ENCODE measurements at regions not wholly inside any gene's neighbourhood (a gene's known extent, or its start where the extent isn't known, plus 50 kb on each side); places are given as distances from the start of the nearest gene placed in this dataset.

GRCh38 chr13:52961256-52961910, 67.2 kb upstream of the OLFM4 start:
- H3K9me3 Mint-ChIP-seq: peaks cover 2% of the 10 kb centered on the region
- H3K4me3 ChIP-seq: peak overlapping the region; percentile 17
- no peaks in the 10 kb centered on the region for H3K36me3 Mint-ChIP-seq
- H3K9ac ChIP-seq: no peak overlapping the region
- H3K36me3 ChIP-seq: no peaks in the 10 kb centered on the region
- peak overlapping the region; percentile 95 for H3K27ac Mint-ChIP-seq
- peak; percentile 65 for DNase-seq (ENCODE audit: low spot score)
- peaks cover 3% of the 10 kb centered on the region for H3K27me3 ChIP-seq
- H4K20me1 ChIP-seq (ENCODE audit: low read depth): no peaks in the 10 kb centered on the region
- no peak for TF ChIP-seq EZH2phosphoT487 (IDR thresholded peaks at IDR 0.05)
- peak overlapping the region; percentile 70 for H3K4me2 ChIP-seq
- H3K4me1 ChIP-seq: peaks cover 25% of the 10 kb centered on the region
- peak overlapping the region; percentile 69 for H3K4me3 Mint-ChIP-seq
- no peak overlapping the region for H2AFZ ChIP-seq (replicated peaks)
- no peaks in the 10 kb centered on the region for H3K9me3 ChIP-seq (ENCODE audit: low read depth)
- H3K79me2 ChIP-seq (ENCODE audit: low read depth): no peaks in the 10 kb centered on the region
- H3F3A ChIP-seq (ENCODE audit: low read depth): peaks cover 16% of the 10 kb centered on the region
- H3K27ac ChIP-seq: no peak overlapping the region
- peaks cover 35% of the 10 kb centered on the region for H3K4me1 Mint-ChIP-seq
- H3K27me3 Mint-ChIP-seq (ENCODE audit: insufficient read depth, low read depth): no peaks in the 10 kb centered on the region

- peaks cover 24% of the 10 kb centered on the region for H3K4me1 ChIP-seq
- H3K27ac Mint-ChIP-seq: peak overlapping the region; percentile 74
- peaks cover 41% of the 10 kb centered on the region for H3K4me1 Mint-ChIP-seq
- H3K79me2 ChIP-seq (ENCODE audit: low read depth): no peaks in the 10 kb centered on the region
- H2AFZ ChIP-seq (replicated peaks): no peak overlapping the region
- peaks cover 2% of the 10 kb centered on the region for H3K9me3 Mint-ChIP-seq
- no peaks in the 10 kb centered on the region for H3K36me3 Mint-ChIP-seq
- H3K4me3 ChIP-seq: peak overlapping the region; percentile 7
- peak overlapping the region; percentile 33 for H3K4me3 Mint-ChIP-seq
- DNase-seq (ENCODE audit: low spot score): peak; percentile 73
- no peaks in the 10 kb centered on the region for H3K36me3 ChIP-seq
- no peak overlapping the region for H3K9ac ChIP-seq
- TF ChIP-seq CTCF (IDR thresholded peaks at IDR 0.05): no peak
- no peak for TF ChIP-seq EZH2phosphoT487 (IDR thresholded peaks at IDR 0.05)
- TF ChIP-seq EZH2 (IDR thresholded peaks at IDR 0.05): no peak
- peaks cover 7% of the 10 kb centered on the region for H3K27me3 Mint-ChIP-seq (ENCODE audit: insufficient read depth, low read depth)
- no peaks in the 10 kb centered on the region for H3K27me3 ChIP-seq
- no peak overlapping the region for H3K27ac ChIP-seq
- H4K20me1 ChIP-seq (ENCODE audit: low read depth): no peaks in the 10 kb centered on the region
- H3F3A ChIP-seq (ENCODE audit: low read depth): peaks cover 30% of the 10 kb centered on the region
- H3K9me3 ChIP-seq (ENCODE audit: low read depth): no peaks in the 10 kb centered on the region
- peak overlapping the region; percentile 71 for H3K4me2 ChIP-seq
These were observed 73.1 kb upstream of the OLFM4 start for GRCh38 chr13:52955472-52955874.

- H3K9ac ChIP-seq: no peak overlapping the region
- H3K27me3 ChIP-seq: no peaks in the 10 kb centered on the region
- TF ChIP-seq EZH2phosphoT487 (IDR thresholded peaks at IDR 0.05) (no peak), CTCF (IDR thresholded peaks at IDR 0.05) (no peak), EZH2 (IDR thresholded peaks at IDR 0.05) (no peak)
- peaks cover 30% of the 10 kb centered on the region for H3F3A ChIP-seq (ENCODE audit: low read depth)
- Mint-ChIP-seq H3K27ac (peak overlapping the region; percentile 7), H3K4me1 (peaks cover 45% of the 10 kb centered on the region), H3K27me3 (ENCODE audit: insufficient read depth, low read depth) (peaks cover 8% of the 10 kb centered on the region), H3K36me3 (no peaks in the 10 kb centered on the region), H3K4me3 (peak overlapping the region; percentile 6), H3K9me3 (peaks cover 2% of the 10 kb centered on the region)
- no peak overlapping the region for H3K4me3 ChIP-seq
- H3K79me2 ChIP-seq (ENCODE audit: low read depth): no peaks in the 10 kb centered on the region
- H3K27ac ChIP-seq: no peak overlapping the region
- no peak overlapping the region for H2AFZ ChIP-seq (replicated peaks)
- no peak overlapping the region for H3K4me2 ChIP-seq
- no peaks in the 10 kb centered on the region for H3K36me3 ChIP-seq
- H3K4me1 ChIP-seq: peaks cover 23% of the 10 kb centered on the region
- DNase-seq (ENCODE audit: low spot score): no peak
- no peaks in the 10 kb centered on the region for H4K20me1 ChIP-seq (ENCODE audit: low read depth)
- no peaks in the 10 kb centered on the region for H3K9me3 ChIP-seq (ENCODE audit: low read depth)
These were observed 73.8 kb upstream of the OLFM4 start for GRCh38 chr13:52954838-52955237.

GRCh38 chr13:52950436-52950956, 78.1 kb upstream of the OLFM4 start:
- TF ChIP-seq CTCF (IDR thresholded peaks at IDR 0.05): no peak
- TF ChIP-seq EZH2phosphoT487 (IDR thresholded peaks at IDR 0.05): no peak
- TF ChIP-seq EZH2 (IDR thresholded peaks at IDR 0.05): no peak
- Mint-ChIP-seq H3K4me3 (no peak overlapping the region), H3K27me3 (ENCODE audit: insufficient read depth, low read depth) (peaks cover 14% of the 10 kb centered on the region), H3K9me3 (peaks cover 7% of the 10 kb centered on the region), H3K36me3 (no peaks in the 10 kb centered on the region), H3K27ac (no peak overlapping the region), H3K4me1 (peaks cover 45% of the 10 kb centered on the region)
- no peaks in the 10 kb centered on the region for H3K79me2 ChIP-seq (ENCODE audit: low read depth)
- no peak overlapping the region for H3K4me3 ChIP-seq
- H3K36me3 ChIP-seq: no peaks in the 10 kb centered on the region
- H3K9ac ChIP-seq: no peak overlapping the region
- peaks cover 18% of the 10 kb centered on the region for H3K4me1 ChIP-seq
- H2AFZ ChIP-seq (replicated peaks): no peak overlapping the region
- no peaks in the 10 kb centered on the region for H3K27me3 ChIP-seq
- H3F3A ChIP-seq (ENCODE audit: low read depth): peaks cover 18% of the 10 kb centered on the region
- no peak for DNase-seq (ENCODE audit: low spot score)
- no peaks in the 10 kb centered on the region for H4K20me1 ChIP-seq (ENCODE audit: low read depth)
- H3K9me3 ChIP-seq (ENCODE audit: low read depth): no peaks in the 10 kb centered on the region
- no peak overlapping the region for H3K27ac ChIP-seq
- H3K4me2 ChIP-seq: no peak overlapping the region

Measured in neural progenitor cell (in vitro differentiated cells).